ENCODE measurements at regions not wholly inside any gene's neighbourhood (a gene's known extent, or its start where the extent isn't known, plus 50 kb on each side); places are given as distances from the start of the nearest gene placed in this dataset.

GRCh38 chr10:36302086-36302485 is 660.0 kb upstream of the FZD8 start:
- TF ChIP-seq, protein P1, sequence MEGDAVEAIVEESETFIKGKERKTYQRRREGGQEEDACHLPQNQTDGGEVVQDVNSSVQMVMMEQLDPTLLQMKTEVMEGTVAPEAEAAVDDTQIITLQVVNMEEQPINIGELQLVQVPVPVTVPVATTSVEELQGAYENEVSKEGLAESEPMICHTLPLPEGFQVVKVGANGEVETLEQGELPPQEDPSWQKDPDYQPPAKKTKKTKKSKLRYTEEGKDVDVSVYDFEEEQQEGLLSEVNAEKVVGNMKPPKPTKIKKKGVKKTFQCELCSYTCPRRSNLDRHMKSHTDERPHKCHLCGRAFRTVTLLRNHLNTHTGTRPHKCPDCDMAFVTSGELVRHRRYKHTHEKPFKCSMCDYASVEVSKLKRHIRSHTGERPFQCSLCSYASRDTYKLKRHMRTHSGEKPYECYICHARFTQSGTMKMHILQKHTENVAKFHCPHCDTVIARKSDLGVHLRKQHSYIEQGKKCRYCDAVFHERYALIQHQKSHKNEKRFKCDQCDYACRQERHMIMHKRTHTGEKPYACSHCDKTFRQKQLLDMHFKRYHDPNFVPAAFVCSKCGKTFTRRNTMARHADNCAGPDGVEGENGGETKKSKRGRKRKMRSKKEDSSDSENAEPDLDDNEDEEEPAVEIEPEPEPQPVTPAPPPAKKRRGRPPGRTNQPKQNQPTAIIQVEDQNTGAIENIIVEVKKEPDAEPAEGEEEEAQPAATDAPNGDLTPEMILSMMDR (conservative IDR thresholded peaks at IDR 0.05; ENCODE audit: low read depth, low read length), result no peak
- no peak for TF ChIP-seq EZH2 (IDR thresholded peaks at IDR 0.05; ENCODE audit: borderline replicate concordance, low read depth, low read length, poor library complexity, severe bottlenecking)

All from A673 (cell line).